IPS DF 6.9 (cell line): ENCODE measurements at regions not wholly inside any gene's neighbourhood (a gene's known extent, or its start where the extent isn't known, plus 50 kb on each side); places are given as distances from the start of the nearest gene placed in this dataset.
"Not testable (repeated sequence)": the region's sequence is repeated elsewhere in the genome, so short reads cannot be mapped to it uniquely, and the experiment has no call there.

Experiments
- DNase-seq: peaks from one replicate; pipeline ENCODE4 v3.0.0-alpha.2; 2013; ENCODE audit warnings: low read depth, low spot score
- H3K27ac ChIP-seq: one replicate; pipeline ENCODE4 v1.5.1; 2013; ENCODE audit warnings: low read length, control low read depth
- H3K27me3 ChIP-seq: 2 replicates; pipeline ENCODE4 v1.6.1; 2013; ENCODE audit warnings: mild to moderate bottlenecking, low read length; ENCODE audit not compliant: control insufficient read depth, insufficient read depth
- H3K36me3 ChIP-seq: 2 replicates; pipeline ENCODE4 v1.6.1; 2013; ENCODE audit warnings: low read length; ENCODE audit not compliant: control insufficient read depth, insufficient read depth
- H3K4me1 ChIP-seq: 2 replicates; pipeline ENCODE4 v1.6.1; 2013; ENCODE audit warnings: low read length; ENCODE audit not compliant: control insufficient read depth, insufficient read depth
- H3K4me3 ChIP-seq: 2 replicates; pipeline ENCODE4 v1.5.1; 2013; ENCODE audit warnings: mild to moderate bottlenecking, low read length
- H3K9me3 ChIP-seq: 2 replicates; pipeline ENCODE4 v1.6.1; 2013; ENCODE audit warnings: low read length, inconsistent platforms; ENCODE audit not compliant: control insufficient read depth, insufficient read depth
- WGBS: extraction: QIAGEN DNeasy Blood & Tissue Kit; methylation state at CpG from one replicate; pipeline ENCODE4 v1.1.7; 2013; ENCODE audit warnings: mixed read lengths, missing lambda C conversion rate; ENCODE audit not compliant: insufficient read length, insufficient coverage; 5-methylcytosine and 5-hydroxymethylcytosine counted together

DNA sequence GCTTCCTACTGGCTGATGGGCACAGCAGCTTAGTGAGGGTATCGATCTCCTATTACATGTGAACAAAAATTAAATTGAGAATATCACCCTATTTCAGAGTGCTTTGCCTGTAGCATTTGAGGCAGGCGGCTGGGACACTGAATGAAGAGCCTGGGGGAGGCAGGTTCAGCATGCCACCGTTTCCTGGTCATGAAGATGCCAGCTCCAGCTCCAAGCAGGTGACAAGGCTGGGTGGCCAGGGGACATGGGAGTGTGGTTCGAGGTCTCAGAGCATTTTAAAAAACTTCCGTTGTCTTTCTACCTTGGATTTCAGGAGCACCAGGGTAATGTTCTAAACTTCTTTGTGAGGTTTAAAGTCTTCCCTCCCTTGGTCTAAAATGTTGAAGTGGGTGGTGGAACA lies 158.2 kb downstream of the RPLP1 start:
- no peak overlapping the region for H3K27ac ChIP-seq
- WGBS, result no CpG with 5 or more reads among the region's 5 CpGs

DNA sequence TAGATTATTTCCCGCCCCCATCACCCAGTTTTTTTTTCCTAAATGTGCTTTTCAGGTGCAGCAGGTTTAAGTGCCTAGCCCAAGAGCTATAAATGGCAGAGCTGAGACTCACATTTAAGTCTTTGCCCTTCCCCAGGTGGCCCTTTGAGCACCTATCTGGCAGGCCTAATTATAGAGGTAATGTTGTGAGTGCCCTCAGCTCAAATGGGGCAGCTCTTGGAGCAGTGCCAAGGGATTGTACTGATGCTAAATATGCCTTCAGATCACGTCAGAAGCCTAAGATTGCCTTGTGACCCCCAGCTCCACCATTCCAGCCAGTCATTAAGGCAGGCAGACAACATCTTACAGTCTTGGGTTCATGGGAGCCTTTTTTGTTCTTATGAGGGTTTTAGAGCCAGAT lies 159.5 kb downstream of the RPLP1 start:
- Histone ChIP-seq H3K27ac (no peak overlapping the region), H3K27me3 (no peaks in the 10 kb centered on the region), H3K4me3 (no peak overlapping the region), H3K4me1 (no peaks in the 10 kb centered on the region), H3K36me3 (no peaks in the 10 kb centered on the region), H3K9me3 (no peaks in the 10 kb centered on the region)
- no peak for DNase-seq
- whole genome bisulfite sequencing, result no CpG with 5 or more reads among the region's 2 CpGs

More for the DNA sequence above, 158.2 kb downstream of the RPLP1 start:
- H3K4me1 ChIP-seq, result no peaks in the 10 kb centered on the region
- H3K4me3 ChIP-seq, result no peak overlapping the region
- no peaks in the 10 kb centered on the region for H3K27me3 ChIP-seq
- H3K36me3 ChIP-seq, result no peaks in the 10 kb centered on the region
- H3K9me3 ChIP-seq, result no peaks in the 10 kb centered on the region
- no peak for DNase-seq

DNA sequence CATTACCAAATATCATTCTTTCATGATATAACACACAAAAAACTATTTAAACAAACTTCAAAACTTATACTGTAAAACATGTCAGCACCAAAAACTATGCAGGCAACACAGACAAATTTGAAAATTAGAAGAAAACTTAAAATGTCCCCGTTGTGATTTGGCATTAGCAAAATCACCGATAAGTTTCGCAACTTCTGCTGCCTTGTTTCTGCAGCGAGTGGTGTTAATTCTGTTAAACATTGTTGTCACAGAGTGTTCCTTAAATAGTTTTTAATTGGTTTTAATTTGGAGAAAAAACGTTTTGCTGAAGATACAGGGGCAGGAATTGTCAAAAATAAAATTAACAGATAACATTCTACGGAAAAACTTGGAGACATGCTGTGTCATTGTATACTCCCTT lies 160.6 kb downstream of the RPLP1 start:
- H3K4me3 ChIP-seq, result no peak overlapping the region
- H3K27ac ChIP-seq, result no peak overlapping the region
- DNase-seq, result no peak
- H3K4me1 ChIP-seq, result no peaks in the 10 kb centered on the region
- H3K27me3 ChIP-seq, result no peaks in the 10 kb centered on the region
- no peaks in the 10 kb centered on the region for H3K36me3 ChIP-seq
- no peaks in the 10 kb centered on the region for H3K9me3 ChIP-seq
- 100% methylated on average over 1 of the region's 6 CpGs for WGBS

DNA sequence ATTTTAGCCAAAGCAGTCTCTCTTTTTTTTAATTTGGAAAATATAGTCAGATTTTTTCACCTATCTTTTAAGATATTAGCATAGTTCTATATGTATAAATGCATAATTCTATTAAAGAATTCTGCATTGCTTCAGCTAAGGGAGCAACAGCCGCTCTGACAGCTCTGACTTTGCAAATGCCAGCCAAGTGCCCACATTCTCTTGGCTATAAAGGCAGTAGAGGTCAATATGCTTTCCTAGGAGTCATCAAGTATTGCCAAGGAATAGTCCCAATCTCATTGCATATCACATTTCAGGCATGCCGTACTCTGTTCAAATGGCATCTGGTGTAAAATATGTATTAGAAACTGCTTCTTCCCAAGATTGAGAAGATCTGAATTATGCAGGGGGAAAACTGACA lies 161.4 kb downstream of the RPLP1 start:
- H3K36me3 ChIP-seq, result no peaks in the 10 kb centered on the region
- no peaks in the 10 kb centered on the region for H3K9me3 ChIP-seq
- no peak for DNase-seq
- H3K4me3 ChIP-seq, result no peak overlapping the region
- H3K4me1 ChIP-seq, result no peaks in the 10 kb centered on the region
- no CpG with 5 or more reads among the region's 2 CpGs for WGBS
- no peaks in the 10 kb centered on the region for H3K27me3 ChIP-seq
- no peak overlapping the region for H3K27ac ChIP-seq

DNA sequence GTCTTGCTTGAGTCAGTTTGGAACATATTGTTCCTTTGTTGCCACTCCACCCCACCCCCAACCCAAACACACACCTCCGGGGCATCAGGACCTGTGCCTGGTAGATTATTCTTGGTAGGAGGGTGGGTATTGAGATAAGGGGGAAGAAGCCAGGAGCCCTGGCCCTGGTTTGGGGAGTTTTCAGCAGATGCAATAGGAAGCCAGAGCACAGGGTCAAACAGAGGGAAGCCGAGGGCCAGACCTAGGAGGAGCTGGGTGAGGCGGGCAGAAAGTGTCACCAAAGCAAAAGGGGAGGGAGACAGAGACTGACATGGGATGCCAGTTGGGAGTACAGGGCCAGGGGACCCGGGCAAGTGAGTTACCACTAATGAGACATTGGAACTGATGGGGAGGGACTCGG lies 163.1 kb downstream of the RPLP1 start:
- Histone ChIP-seq H3K36me3 (no peaks in the 10 kb centered on the region), H3K4me1 (no peaks in the 10 kb centered on the region), H3K9me3 (no peaks in the 10 kb centered on the region), H3K4me3 (no peak overlapping the region), H3K27me3 (no peaks in the 10 kb centered on the region), H3K27ac (no peak overlapping the region)
- no CpG with 5 or more reads among the region's 5 CpGs for WGBS
- DNase-seq, result no peak

DNA sequence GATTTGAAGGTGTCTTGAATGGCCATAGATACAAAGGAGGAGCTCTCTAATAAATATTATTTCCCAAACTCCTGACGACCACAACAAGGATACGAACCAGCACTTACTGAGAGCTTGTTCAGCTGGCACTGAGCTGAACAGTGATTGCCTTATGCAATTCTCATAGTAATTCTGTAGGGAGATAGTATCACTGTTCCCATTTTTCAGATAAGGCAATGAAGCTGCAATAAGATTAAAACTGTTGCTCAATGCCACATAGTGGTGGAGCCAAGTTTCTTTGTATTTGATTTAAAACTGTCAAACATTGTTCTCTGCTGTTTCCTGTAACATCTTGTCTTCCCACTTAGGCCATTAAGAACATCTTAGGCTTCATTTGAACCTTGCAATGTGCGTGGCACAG lies 163.9 kb downstream of the RPLP1 start:
- DNase-seq, result no peak
- no CpG with 5 or more reads among the region's 3 CpGs for WGBS
- Histone ChIP-seq H3K4me1 (no peaks in the 10 kb centered on the region), H3K4me3 (no peak overlapping the region), H3K27me3 (no peaks in the 10 kb centered on the region), H3K9me3 (no peaks in the 10 kb centered on the region), H3K27ac (no peak overlapping the region), H3K36me3 (no peaks in the 10 kb centered on the region)

DNA sequence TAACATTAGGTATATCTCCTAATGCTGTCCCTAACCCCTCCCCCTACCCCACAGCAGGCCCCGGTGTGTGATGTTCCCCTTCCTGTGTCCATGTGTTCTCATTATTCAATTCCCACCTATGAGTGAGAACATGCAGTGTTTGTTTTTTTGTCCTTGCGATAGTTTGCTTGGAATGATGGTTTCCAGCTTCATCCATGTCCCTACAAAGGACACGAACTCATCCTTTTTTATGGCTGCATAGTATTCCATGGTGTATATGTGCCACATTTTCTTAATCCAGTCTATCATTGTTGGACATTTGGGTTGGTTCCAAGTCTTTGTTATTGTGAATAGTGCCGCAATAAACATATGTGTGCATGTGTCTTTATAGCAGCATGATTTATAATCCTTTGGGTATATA lies 164.5 kb downstream of the RPLP1 start:
- H3K9me3 ChIP-seq, DNase-seq, H3K27ac ChIP-seq, H3K27me3 ChIP-seq, H3K4me3 ChIP-seq, H3K4me1 ChIP-seq, H3K36me3 ChIP-seq: not testable (repeated sequence)
- no CpG with 5 or more reads among the region's 4 CpGs for WGBS

DNA sequence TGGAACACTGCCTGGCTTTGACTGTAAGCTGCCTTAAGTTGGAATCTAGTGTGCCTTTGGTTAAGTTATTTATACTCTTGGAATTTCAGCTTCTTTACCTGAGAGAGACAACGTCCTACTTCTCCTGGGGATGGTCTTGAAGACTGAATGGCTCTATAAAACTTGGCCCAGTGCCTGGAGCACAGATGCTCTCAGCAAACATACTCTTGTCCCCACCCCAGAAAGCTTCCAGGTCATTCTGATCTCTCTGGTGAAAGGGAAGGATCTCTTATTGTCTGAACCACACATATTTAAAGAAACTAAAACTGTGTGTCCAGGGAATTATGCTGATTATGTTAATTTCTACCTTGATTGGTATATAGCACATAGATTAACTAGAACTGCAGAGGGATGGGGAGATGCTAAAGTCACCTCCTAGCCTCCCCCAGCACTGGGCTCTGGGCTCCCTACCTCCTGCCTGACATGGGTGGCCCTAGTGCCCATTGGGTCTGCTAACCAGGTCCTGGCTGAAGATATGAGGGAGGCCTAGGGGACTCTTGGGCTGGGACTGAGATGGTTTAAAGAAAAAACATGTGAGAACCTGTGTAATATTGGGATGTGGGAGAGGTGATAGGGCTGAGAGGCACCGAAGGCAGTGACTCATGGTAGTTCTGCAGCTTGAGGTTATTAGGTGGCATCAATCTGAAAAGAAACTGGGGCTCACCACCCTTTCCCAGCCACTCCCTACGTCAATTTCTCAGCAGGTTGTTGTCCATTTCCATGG lies 171.0 kb downstream of the RPLP1 start:
- H3K4me1 ChIP-seq, result no peaks in the 10 kb centered on the region
- no CpG with 5 or more reads among the region's 3 CpGs for WGBS

DNA sequence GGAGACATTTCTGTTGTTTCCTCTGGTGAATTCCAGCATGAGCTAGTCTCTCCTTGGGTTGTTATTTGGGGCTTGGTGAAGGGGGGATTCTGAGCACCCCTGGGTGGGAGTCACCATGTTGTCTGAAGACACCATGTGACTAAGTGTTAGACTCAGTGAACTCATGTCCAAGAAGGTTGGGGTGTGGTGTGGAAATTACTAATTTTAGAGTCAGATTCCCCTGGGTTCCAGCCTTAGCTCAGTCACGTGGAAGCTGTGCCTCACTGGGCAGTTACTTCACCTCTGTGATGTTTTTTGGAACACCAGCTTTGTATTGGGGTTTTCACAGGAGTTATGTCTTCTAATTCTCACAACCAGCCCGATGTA lies 171.5 kb downstream of the RPLP1 start:
- Histone ChIP-seq H3K36me3 (no peaks in the 10 kb centered on the region), H3K4me3 (no peak overlapping the region), H3K9me3 (no peaks in the 10 kb centered on the region), H3K4me1 (no peaks in the 10 kb centered on the region), H3K27ac (no peak overlapping the region), H3K27me3 (no peaks in the 10 kb centered on the region)
- WGBS, result no CpG with 5 or more reads among the region's 2 CpGs
- DNase-seq, result no peak

More for the DNA sequence above, 171.0 kb downstream of the RPLP1 start:
- Histone ChIP-seq H3K9me3 (no peaks in the 10 kb centered on the region), H3K4me3 (no peak overlapping the region), H3K36me3 (no peaks in the 10 kb centered on the region), H3K27ac (no peak overlapping the region), H3K27me3 (no peaks in the 10 kb centered on the region)
- no peak for DNase-seq

DNA sequence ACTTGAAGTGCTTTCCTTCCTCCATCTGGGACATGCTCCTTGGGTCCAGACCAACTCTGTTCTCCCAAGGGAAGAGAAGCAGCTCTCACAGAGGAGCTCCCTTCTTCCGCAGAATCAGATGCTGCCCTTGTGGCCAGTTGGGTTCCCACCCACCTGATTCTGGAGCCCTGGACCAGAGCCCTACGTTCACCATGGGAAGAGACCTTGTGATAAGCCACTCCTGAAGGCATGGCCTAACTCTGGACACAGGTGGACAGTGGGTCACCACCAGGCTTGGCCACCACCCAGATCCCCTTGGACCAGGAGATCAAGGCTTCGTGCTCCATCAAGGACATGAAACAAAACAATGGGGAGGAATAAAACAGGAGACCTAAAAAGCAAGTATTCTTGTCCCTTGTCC lies 172.2 kb downstream of the RPLP1 start:
- WGBS, result no CpG with 5 or more reads among the region's 3 CpGs
- Histone ChIP-seq H3K4me1 (no peaks in the 10 kb centered on the region), H3K27me3 (no peaks in the 10 kb centered on the region), H3K36me3 (no peaks in the 10 kb centered on the region), H3K27ac (no peak overlapping the region), H3K4me3 (no peak overlapping the region), H3K9me3 (no peaks in the 10 kb centered on the region)
- no peak for DNase-seq

DNA sequence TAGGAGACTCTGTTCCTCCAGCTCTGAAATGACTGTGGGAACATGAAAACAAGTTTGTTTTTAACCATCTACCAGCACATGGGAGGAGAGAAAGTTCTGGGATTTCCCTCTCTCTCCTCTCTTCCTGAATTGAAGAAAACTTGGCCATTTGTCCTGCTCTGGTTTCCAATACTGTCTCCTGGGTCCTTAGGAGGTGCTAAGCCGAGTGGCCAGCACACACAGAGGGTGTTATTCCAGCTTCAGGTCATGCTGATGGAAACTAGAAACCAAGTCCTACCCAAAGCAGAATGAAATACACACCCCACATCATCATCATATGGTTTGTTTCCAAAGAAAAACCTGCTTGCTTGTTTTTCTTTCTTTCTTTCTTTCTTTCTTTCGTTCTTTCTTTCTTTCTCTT lies 172.7 kb downstream of the RPLP1 start:
- no peaks in the 10 kb centered on the region for H3K4me1 ChIP-seq
- DNase-seq, result no peak
- H3K9me3 ChIP-seq, result no peaks in the 10 kb centered on the region
- H3K36me3 ChIP-seq, result no peaks in the 10 kb centered on the region
- H3K4me3 ChIP-seq, result no peak overlapping the region
- no peaks in the 10 kb centered on the region for H3K27me3 ChIP-seq
- no CpG with 5 or more reads among the region's 2 CpGs for WGBS
- no peak overlapping the region for H3K27ac ChIP-seq
